ENCODE measurements at regions not wholly inside any gene's neighbourhood (a gene's known extent, or its start where the extent isn't known, plus 50 kb on each side); places are given as distances from the start of the nearest gene placed in this dataset.

DNA sequence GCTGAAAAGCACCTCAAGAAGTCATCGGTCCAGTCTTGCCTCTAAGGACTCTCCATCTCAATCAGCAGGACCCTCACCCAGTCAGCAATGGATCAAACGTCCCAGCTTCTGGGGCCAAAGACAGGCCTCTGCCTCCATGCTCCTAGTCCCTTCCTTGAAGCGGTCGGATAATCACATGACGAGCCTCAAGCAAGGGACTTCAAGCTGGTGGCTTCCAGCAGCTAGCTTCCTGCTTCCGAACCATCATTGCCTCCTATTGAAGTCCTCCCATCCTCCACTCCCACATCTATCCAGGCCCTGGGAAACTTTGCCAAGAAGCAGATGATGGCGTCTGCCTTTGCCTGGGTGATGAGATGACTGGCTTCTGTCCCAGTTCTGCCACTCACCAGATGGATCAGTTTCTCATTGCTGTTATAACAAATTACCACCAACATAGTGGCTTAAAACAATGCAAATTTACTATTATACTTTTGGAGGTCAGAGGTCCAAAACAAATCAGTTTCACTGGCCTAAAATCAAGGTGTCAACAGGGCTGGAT is 135.2 kb upstream of the MAMLD1 start:
- Histone ChIP-seq H2BK20ac (ENCODE audit: low read depth, low read length, poor library complexity, severe bottlenecking) (no peak overlapping the region), H3K4me1 (ENCODE audit: insufficient read depth, low read length) (no peaks in the 10 kb centered on the region), H3K4me2 (ENCODE audit: insufficient read depth, insufficient read length, low read length) (no peak overlapping the region), H4K20me1 (ENCODE audit: control insufficient read depth, insufficient read depth, insufficient read length) (no peaks in the 10 kb centered on the region), H4K5ac (ENCODE audit: insufficient read length, low read depth, low read length) (no peak overlapping the region), H3K79me2 (ENCODE audit: insufficient read depth, low read length) (no peaks in the 10 kb centered on the region), H2BK5ac (ENCODE audit: insufficient read length, low read length) (no peak overlapping the region), H2BK120ac (ENCODE audit: low read depth, low read length, poor library complexity, severe bottlenecking) (no peak overlapping the region), H3K18ac (ENCODE audit: insufficient read length, low read depth, low read length) (no peak overlapping the region), H4K91ac (ENCODE audit: insufficient read length, low read depth, low read length) (no peak overlapping the region), H3K9me3 (ENCODE audit: control insufficient read depth, low read depth, low read length) (no peaks in the 10 kb centered on the region), H3K56ac (ENCODE audit: insufficient read length, low read depth, low read length) (no peak overlapping the region), H2AK5ac (ENCODE audit: insufficient read length, low read length) (no peak overlapping the region), H3K9ac (ENCODE audit: extremely low read depth, insufficient read length, low read length) (no peak overlapping the region), H3K14ac (ENCODE audit: insufficient read depth, low read length) (no peak overlapping the region), H2BK15ac (ENCODE audit: low read depth, low read length) (no peak overlapping the region), H3K27me3 (ENCODE audit: insufficient read depth, low read length) (peaks cover 5% of the 10 kb centered on the region; the same call in 1 of the 2 replicates), H3K27ac (ENCODE audit: insufficient read length, low read depth, low read length) (no peak overlapping the region), H3K23me2 (ENCODE audit: insufficient read length, low read depth, low read length, poor library complexity, severe bottlenecking) (no peaks in the 10 kb centered on the region), H2BK12ac (ENCODE audit: insufficient read length, low read depth, low read length) (no peak overlapping the region), H3T11ph (ENCODE audit: low read length) (no peak overlapping the region), H3K23ac (ENCODE audit: insufficient read length, low read depth, low read length) (no peak overlapping the region), H4K8ac (replicated peaks; ENCODE audit: insufficient read length, low read depth, low read length) (no peak overlapping the region), H2AFZ (ENCODE audit: low read length) (no peak overlapping the region), H3K79me1 (ENCODE audit: insufficient read depth, low read depth, low read length, poor library complexity, severe bottlenecking) (no peaks in the 10 kb centered on the region), H3K4ac (ENCODE audit: low read depth, low read length) (no peak overlapping the region)
- peaks cover 0 to 3% (median 2%) of the 10 kb centered on the region in 3 experiments; a peak in 3 of 7 replicates for H3K36me3 Mint-ChIP-seq (ENCODE audit: insufficient read depth in 1 of 3, low read depth in 3 of 3)
- no peak for DNase-seq
- H3K27me3 Mint-ChIP-seq (ENCODE audit: low read depth): peaks cover 71% of the 10 kb centered on the region
- TF ChIP-seq, protein P1, sequence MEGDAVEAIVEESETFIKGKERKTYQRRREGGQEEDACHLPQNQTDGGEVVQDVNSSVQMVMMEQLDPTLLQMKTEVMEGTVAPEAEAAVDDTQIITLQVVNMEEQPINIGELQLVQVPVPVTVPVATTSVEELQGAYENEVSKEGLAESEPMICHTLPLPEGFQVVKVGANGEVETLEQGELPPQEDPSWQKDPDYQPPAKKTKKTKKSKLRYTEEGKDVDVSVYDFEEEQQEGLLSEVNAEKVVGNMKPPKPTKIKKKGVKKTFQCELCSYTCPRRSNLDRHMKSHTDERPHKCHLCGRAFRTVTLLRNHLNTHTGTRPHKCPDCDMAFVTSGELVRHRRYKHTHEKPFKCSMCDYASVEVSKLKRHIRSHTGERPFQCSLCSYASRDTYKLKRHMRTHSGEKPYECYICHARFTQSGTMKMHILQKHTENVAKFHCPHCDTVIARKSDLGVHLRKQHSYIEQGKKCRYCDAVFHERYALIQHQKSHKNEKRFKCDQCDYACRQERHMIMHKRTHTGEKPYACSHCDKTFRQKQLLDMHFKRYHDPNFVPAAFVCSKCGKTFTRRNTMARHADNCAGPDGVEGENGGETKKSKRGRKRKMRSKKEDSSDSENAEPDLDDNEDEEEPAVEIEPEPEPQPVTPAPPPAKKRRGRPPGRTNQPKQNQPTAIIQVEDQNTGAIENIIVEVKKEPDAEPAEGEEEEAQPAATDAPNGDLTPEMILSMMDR (conservative IDR thresholded peaks at IDR 0.05): no peak
- WGBS (ENCODE audit: extremely low coverage, insufficient read length, low lambda C conversion rate): no CpG with 5 or more reads among the region's 7 CpGs
- H3K9me3 Mint-ChIP-seq: peaks cover 75 to 85% of the 10 kb centered on the region in 2 experiments
- H3K27ac Mint-ChIP-seq: no peak overlapping the region
- no peak overlapping the region for H3K4me3 Mint-ChIP-seq
- peaks cover 18 to 28% of the 10 kb centered on the region in 2 experiments for H3K4me1 Mint-ChIP-seq
